ENCODE measurements at regions not wholly inside any gene's neighbourhood (a gene's known extent, or its start where the extent isn't known, plus 50 kb on each side); places are given as distances from the start of the nearest gene placed in this dataset.
A peak's percentile ranks its signal among the peaks of the same experiment; 100 is the strongest.

- DNase-seq (ENCODE audit: low read depth) = no peak
Measured at GRCh38 chr4:20353646-20354045, 101.9 kb downstream of the SLIT2 start.

- no peak for DNase-seq (ENCODE audit: low read depth)
Measured at GRCh38 chr4:20354120-20354519, 102.4 kb downstream of the SLIT2 start.

DNA sequence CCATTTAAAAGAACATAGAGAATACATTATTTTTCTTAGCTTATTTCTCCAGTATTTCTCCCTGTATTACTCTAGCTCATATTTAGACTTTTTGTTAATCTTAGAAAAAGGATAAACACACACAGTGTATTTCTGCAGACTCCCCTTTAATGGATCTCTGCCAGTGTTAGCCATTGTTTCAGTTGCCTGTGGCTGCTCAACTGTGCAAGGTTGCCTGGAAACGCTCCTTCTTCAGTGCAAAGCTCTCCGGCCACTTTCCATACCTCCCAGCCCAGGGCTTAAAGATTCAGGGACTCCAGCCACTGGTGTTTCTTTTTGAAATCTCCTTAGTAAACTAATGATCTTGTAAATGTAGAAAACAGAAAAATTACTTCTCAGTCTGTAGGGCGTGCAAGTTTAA, 104.9 kb downstream of the SLIT2 start:
- no peak for DNase-seq (ENCODE audit: low read depth)

- no peak for DNase-seq (ENCODE audit: low read depth)
Measured at GRCh38 chr4:20358110-20358509, 106.4 kb downstream of the SLIT2 start.

DNA sequence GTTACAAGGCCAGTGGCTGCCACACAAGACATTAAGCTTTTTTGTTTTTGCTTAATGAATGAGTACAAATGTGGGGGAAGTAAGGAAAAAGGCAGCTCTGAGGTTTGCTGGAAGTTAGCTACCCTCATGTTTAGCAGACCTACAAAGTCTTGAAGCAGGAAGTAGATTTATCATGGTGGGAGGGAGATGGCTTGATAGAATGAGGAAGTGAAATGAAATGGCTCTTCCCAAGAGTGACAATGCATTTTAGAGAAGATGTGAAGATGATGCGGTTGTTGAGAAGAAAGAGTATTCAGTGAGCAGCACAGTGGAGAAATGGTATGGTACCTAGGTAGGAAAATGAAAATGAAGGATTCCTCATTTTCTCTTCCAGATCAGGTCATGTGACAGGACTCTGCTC, 108.0 kb downstream of the SLIT2 start:
- no peak for DNase-seq (ENCODE audit: low read depth)

DNA sequence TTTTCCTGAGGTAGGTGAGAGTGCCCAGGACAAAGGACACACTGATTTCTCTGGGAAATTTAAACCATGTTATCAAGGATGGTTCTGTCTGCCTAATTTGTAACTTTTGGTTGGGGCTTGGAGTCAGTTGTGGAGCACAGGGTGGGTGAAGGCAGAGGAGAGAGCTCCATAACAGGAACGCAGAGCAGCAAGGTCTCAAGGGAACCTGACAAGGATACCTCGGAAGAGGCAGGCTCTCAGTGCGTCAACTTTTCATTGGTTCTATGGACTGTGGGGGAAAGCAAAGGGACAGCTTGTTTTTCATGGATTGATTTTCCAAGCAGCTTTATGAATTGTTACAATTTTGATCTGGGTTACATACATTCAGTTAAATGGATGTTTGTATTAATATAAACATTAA, 110.4 kb downstream of the SLIT2 start:
- no peak for DNase-seq (ENCODE audit: low read depth)

- DNase-seq (ENCODE audit: low read depth) = no peak
Measured at GRCh38 chr4:20364969-20365368, 113.3 kb downstream of the SLIT2 start.

DNA sequence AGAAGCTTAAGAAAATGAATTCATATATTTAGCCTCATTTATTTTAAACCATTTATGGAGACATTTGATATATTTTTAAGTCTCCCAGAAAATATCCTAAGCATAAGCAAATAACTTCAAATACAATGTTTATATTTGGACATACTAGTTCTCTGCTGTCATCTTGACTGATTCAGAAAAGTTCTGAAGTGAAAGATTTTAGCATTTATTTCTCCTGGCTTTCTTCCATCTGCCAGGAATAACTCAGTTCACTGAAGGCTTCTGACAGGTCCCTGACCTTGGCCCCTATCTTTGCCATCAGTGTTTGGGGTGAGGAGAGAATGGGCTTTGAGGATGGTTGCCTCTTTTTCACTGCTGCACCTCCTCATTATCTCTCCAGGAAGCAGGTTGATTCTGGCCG, 115.7 kb downstream of the SLIT2 start:
- no peak for DNase-seq (ENCODE audit: low read depth)

DNA sequence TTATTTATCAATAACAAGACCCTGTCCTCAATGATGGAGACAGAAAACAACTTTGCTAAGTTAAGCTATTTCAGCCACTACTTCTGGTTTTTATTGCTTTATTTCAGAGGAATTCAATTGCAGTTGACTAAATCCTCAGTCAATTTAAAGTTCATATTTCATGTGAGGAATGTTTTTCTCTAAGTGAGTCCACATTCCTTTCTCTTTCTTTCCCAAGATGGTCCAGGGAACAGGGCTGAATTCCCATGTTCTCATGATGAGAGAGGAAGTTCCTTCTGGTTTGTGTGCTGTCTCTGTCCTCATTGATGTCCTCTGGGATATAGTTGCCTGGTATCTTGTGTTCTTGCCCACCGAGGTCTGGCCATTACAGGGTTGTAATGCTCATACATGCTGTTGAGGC, 117.2 kb downstream of the SLIT2 start:
- peak; percentile 36 for DNase-seq (ENCODE audit: low read depth)

DNA sequence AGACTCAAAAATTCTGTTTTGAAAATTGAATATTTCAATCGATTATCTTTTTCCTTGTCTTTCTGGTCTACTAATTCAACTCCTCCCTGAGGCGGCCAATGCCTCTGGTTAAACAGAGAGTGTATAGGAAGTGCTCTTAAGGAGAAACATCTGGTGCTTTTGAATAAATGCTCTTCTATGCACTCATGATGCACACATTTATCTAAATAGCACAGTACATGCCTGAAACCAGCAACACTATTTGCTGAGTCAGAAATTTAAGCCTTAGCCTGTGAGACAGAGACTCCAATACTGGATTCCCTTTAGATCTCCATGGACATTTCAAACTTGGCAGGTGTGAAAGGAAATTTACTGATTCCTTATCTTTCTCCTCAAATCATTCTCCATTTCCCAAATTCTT, 118.6 kb downstream of the SLIT2 start:
- no peak for DNase-seq (ENCODE audit: low read depth)

- no peak for DNase-seq (ENCODE audit: low read depth)
Measured at GRCh38 chr4:20376070-20376469, 124.4 kb downstream of the SLIT2 start.

DNA sequence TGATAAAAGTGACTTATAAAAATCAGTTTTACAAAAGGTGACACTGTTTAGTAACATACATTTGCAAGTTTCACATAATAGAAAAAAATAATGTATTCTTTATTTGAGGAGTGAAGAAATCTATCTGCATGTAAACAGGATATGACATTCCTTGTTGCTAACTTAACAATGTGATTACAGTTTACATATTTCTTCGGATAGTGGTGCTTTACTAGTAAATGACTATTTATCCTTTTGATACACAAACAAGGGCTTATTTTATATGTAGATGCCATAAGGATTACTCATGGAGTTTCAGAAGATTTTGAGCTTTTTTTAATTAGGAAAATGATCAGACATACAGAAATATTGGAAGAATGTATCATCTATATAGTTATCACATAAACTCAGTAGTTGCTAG, 126.5 kb downstream of the SLIT2 start:
- DNase-seq (ENCODE audit: low read depth) = no peak

- DNase-seq (ENCODE audit: low read depth) = no peak
Measured at GRCh38 chr4:20381005-20381404, 129.3 kb downstream of the SLIT2 start.

GRCh38 chr4:20383283-20383682, 131.6 kb downstream of the SLIT2 start:
- no peak for DNase-seq (ENCODE audit: low read depth)

- DNase-seq (ENCODE audit: low read depth) = no peak
Measured at GRCh38 chr4:20383969-20384368, 132.3 kb downstream of the SLIT2 start.

DNA sequence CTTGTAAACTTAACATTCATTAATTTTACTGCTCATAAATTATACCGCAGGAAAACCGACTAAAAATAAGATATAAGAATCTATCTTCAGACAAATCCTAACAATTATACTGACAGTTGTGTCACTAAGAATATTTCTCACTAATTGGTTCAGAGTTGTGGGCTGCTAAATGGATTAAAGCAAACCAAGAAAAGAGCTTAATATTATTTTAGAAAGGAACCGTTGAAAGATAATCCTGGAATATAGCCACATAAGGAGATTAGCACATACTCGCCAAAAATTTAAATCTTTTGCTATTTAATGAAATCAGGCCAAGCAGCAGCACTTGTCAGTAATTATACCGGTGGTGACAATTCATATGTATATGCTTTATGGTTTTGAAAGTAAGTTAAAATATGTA, 132.8 kb downstream of the SLIT2 start:
- no peak for DNase-seq (ENCODE audit: low read depth)

GRCh38 chr4:20386001-20386740, 134.5 kb downstream of the SLIT2 start:
- DNase-seq (ENCODE audit: low read depth) = no peak

DNA sequence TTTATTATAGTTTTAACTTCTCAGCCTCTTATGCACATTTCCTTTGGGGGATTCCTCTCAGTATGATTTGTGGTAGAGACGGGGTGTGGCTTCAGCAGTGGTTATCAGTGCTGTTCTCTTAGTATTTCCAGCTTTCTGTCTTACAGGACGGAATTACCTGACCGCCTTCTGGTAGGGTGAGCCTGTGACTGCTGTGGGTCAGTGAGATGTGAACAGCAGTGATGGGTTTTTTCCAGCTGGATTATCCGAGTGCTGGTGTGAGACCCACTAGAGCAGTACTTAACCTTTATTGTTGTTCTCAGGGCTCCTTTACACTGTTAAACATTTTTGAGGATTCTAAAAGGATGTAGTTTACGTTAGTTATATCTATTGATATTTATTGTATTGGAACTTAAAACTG, 135.2 kb downstream of the SLIT2 start:
- DNase-seq (ENCODE audit: low read depth) = no peak

DNA sequence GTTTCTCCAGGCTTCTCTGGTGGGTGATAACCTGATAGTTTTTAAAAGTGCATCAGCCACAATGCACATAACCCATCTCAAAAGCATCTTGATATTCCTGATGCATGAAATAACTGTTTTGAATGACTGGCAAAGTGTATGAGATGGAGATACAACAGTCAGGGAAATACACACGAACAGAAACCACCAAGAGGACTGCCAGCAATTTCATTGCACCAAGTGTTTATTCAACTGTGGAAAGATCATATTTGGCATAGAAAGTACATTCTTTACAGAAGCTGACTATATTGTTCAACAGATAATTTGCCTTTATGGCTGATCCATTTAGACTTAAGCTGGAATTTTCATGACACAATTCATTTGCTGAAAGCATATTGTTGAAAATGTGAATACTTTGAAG, 139.5 kb downstream of the SLIT2 start:
- DNase-seq (ENCODE audit: low read depth) = peak; percentile 70

DNA sequence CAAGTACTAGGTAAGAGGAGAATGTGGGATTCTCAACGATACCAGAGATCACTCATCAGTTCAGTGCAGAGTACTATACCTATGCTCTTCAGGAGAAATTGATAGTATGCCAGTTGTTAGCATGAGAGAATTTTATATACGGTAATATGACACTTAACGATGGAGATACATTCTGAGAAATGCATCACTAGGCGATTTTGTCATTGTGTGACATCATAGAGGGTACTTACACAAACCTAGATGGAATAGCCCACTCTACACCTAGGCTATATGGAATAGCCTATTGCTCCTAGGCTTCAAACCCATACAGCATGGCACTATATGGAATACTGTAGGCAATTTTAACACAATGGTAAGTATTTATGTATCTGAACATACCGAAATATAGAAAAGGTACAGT, 140.2 kb downstream of the SLIT2 start:
- DNase-seq (ENCODE audit: low read depth) = no peak

DNA sequence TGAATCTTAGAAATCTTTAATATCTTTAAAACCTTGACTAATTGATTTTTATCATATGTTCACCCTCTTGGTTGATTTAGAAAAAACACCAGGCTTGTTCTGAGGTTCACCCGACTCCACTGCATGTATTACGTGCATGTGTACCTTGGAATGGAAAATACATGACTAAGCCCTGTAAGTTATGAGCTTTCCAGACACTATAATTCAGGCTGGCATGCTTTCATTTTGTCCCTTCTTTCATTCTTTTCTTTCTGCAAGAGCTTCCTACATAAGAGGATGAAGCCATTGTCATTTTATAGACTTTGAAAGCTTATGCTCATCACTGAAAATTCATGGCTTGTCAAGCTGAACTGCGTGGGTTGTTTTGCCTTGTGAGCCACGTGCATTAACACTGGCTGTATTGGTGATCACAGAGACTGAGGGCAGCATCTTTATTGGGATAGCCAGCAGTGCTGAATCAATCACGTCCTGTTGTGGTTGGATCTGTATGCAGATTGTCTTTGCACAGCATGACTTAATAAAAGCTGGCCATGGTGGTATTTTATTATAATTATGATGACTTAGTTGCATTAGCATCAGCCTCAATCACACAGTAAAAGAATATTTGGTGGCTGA, 141.9 kb downstream of the SLIT2 start:
- DNase-seq (ENCODE audit: low read depth) = peak; percentile 41

DNA sequence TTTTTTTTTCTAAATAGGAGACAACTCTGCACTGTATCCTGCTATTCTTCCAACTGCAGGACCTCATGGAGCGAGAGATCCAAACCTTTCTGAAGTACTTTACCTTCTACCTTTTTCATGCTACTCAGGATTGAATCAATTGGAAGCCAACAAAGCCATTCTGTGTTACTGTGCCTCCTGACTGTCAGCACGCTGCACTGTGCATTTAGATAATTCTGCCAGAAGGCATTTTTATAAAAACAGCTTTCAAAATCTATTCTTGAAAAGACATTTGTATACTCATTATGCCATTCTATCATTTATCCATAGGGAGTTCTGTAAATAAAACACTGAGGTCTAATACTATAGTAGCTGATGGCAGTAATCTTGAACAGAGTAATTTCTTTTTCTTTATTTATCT, 142.8 kb downstream of the SLIT2 start:
- DNase-seq (ENCODE audit: low read depth) = no peak

DNA sequence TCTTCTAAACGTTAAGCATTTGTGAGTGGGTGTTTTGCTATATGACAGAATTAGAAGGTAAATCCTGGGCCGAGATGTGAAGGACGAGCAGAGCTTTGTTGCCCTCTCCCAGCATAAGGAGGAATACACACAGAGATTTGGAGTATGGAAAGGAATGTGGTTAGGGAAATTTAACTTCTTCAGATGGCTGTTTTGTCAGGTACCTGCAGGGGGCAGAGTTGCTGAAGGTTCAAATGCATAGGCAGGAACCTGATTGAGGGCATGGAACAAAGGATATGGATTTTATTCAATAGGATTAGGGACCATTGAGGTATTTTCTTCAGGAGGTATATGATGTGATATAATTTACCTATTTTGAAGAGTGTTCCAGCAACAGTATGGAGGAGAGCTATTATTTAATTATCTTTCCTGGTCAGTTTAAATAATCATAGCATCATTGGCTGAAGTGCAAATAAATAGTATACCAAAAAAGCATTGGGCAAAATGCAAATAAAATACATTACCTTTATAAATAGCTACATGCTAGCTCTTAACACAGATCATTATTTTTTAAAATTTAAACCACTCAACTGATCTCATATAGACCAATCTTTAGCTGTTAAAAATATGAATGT, 143.6 kb downstream of the SLIT2 start:
- DNase-seq (ENCODE audit: low read depth) = no peak

DNA sequence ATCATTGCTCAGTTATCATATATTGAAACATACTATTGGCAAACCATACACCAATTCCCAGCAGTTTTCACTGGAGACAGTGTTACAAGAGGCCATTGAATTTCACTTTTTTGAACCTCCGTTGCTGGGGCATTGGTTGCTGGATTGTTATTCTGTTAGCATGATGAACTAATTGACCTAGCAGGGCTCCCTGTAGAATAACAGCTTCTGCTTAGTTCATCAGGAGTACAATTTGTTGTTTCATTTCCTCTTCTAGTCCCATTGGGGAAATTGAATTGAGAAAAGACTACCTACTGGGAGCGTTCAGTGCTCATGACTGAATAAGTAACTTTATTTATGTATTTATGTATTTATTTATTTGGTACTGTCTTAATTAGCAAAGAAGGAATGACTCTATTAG, 151.6 kb downstream of the SLIT2 start:
- no peak for DNase-seq (ENCODE audit: low read depth)
